OCI-LY3 (cell line): ENCODE measurements at regions not wholly inside any gene's neighbourhood (a gene's known extent, or its start where the extent isn't known, plus 50 kb on each side); places are given as distances from the start of the nearest gene placed in this dataset.

Experiments
- H2AFZ ChIP-seq: fragments of 200-600, 300-600 bp; shearing (Covaris generic); 2 replicates; pipeline ENCODE4 v1.6.0; 2014; ENCODE audit warnings: antibody characterized with exemption, low read depth, low read length
- H3K27ac ChIP-seq: fragments of 200-600, 300-600 bp; sonication (generic); 2 replicates; pipeline ENCODE4 v1.5.1; 2014; ENCODE audit warnings: mild to moderate bottlenecking, low read length, moderate library complexity, mixed read lengths
- H3K27me3 ChIP-seq: fragments of 200-600, 300-600 bp; sonication (generic); 2 replicates; pipeline ENCODE4 v1.6.1; 2014; ENCODE audit warnings: low read depth, low read length, mixed read lengths
- H3K36me3 ChIP-seq: fragments of 200-600, 300-600 bp; sonication (generic); replicated peaks from 2 replicates; pipeline ENCODE3; 2014; ENCODE audit warnings: low read depth, low read length, mixed read lengths
- H3K4me1 ChIP-seq: fragments of 300-600, 200-600 bp; sonication (generic); 2 replicates; pipeline ENCODE4 v1.6.1; 2014; ENCODE audit warnings: low read length, mixed read lengths
- H3K4me2 ChIP-seq: fragments of 200-600, 300-600 bp; sonication (generic); 2 replicates; pipeline ENCODE4 v1.6.1; 2014; ENCODE audit warnings: low read length, mixed read lengths
- H3K4me3 ChIP-seq: fragments of 300-600, 200-600 bp; sonication (generic); 2 replicates; pipeline ENCODE4 v1.5.1; 2014; ENCODE audit warnings: antibody characterized with exemption, mild to moderate bottlenecking, low read length, moderate library complexity
- H3K79me2 ChIP-seq: fragments of 300-600, 200-600 bp; shearing (Covaris generic); 2 replicates; pipeline ENCODE4 v1.6.1; 2014; ENCODE audit warnings: mild to moderate bottlenecking, low read length, mixed read lengths
- H3K9ac ChIP-seq: fragments of 300-600, 200-600 bp; shearing (Covaris generic); 2 replicates; pipeline ENCODE4 v1.6.0; 2014; ENCODE audit warnings: mild to moderate bottlenecking, low read length, moderate library complexity
- H3K9me3 ChIP-seq: fragments of 200-600, 300-600 bp; shearing (Covaris generic); 2 replicates; pipeline ENCODE4 v1.6.1; 2014; ENCODE audit warnings: low read length, mixed read lengths; ENCODE audit not compliant: insufficient read depth
- H4K20me1 ChIP-seq: fragments of 200-600, 300-600 bp; sonication (generic); 2 replicates; pipeline ENCODE4 v1.6.1; 2016; ENCODE audit warnings: low read length, mixed read lengths; ENCODE audit not compliant: insufficient read depth
- CTCF ChIP-seq: fragments of 200-600, 300-600 bp; sonication (generic); IDR thresholded peaks from 2 replicates; pipeline ENCODE4 v1.5.1; 2014; ENCODE audit warnings: antibody characterized with exemption, low read length, low read depth
- EZH2phosphoT487 ChIP-seq: fragments of 200-600 bp; shearing (Covaris generic); IDR thresholded peaks from 2 replicates; pipeline ENCODE4 v1.6.1; 2018; ENCODE audit warnings: antibody characterized with exemption, mixed run types, low read depth

- Histone ChIP-seq H3K4me3 (no peak overlapping the region), H3K36me3 (no peaks in the 10 kb centered on the region), H3K27ac (no peak overlapping the region), H3K4me1 (no peaks in the 10 kb centered on the region), H3K27me3 (no peaks in the 10 kb centered on the region), H3K79me2 (no peaks in the 10 kb centered on the region), H3K9me3 (no peaks in the 10 kb centered on the region), H3K9ac (no peak overlapping the region), H3K4me2 (no peak overlapping the region), H4K20me1 (no peaks in the 10 kb centered on the region), H2AFZ (no peak overlapping the region)
- TF ChIP-seq EZH2phosphoT487 (no peak), CTCF (no peak)
Observed at GRCh38 chr7:46885167-46885566, 696.7 kb downstream of the TNS3 start.

DNA sequence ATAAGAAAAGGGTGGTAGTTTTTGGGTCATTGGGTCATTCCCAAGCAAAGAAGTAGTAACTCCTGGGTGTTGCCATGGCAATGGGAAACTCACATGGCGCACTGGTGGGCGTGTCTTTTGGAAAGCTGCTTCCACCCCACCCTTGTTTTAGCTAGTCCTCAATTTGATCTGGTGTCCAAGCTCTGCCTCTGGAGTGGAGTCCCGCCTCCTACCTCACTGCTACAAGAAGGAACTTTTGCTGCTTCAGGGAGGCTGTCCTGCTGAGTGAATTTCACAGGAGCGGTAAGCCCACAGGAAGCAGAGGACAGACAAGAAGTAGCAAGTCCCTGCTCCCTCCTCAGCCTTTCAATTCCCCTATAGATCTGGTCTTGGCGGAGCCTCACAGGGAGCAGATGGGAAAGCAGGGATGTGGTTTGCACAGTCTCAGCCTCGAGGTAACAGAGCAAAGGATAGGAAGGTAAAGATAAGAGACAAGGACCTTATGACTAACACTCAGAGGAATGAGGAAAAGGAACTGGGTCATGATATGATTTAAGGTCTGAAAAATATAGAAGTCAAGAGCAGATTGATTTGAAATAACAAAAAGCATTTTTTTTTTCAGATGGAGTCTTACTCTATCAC, 700.3 kb downstream of the TNS3 start:
- no peaks in the 10 kb centered on the region for H3K4me1 ChIP-seq
- H2AFZ ChIP-seq, result no peak overlapping the region
- no peak overlapping the region for H3K27ac ChIP-seq
- no peaks in the 10 kb centered on the region for H4K20me1 ChIP-seq
- H3K79me2 ChIP-seq, result no peaks in the 10 kb centered on the region
- H3K9ac ChIP-seq, result no peak overlapping the region
- H3K9me3 ChIP-seq, result no peaks in the 10 kb centered on the region
- TF ChIP-seq CTCF, result no peak
- no peak for TF ChIP-seq EZH2phosphoT487
- no peaks in the 10 kb centered on the region for H3K36me3 ChIP-seq
- H3K4me2 ChIP-seq, result no peak overlapping the region
- no peaks in the 10 kb centered on the region for H3K27me3 ChIP-seq
- no peak overlapping the region for H3K4me3 ChIP-seq

GRCh38 chr7:46880508-46881196, 701.3 kb downstream of the TNS3 start:
- no peak overlapping the region for H3K9ac ChIP-seq
- H3K4me1 ChIP-seq, result no peaks in the 10 kb centered on the region
- H2AFZ ChIP-seq, result no peak overlapping the region
- no peaks in the 10 kb centered on the region for H4K20me1 ChIP-seq
- no peaks in the 10 kb centered on the region for H3K9me3 ChIP-seq
- TF ChIP-seq EZH2phosphoT487 (no peak), CTCF (no peak)
- H3K4me2 ChIP-seq, result no peak overlapping the region
- no peak overlapping the region for H3K27ac ChIP-seq
- H3K79me2 ChIP-seq, result no peaks in the 10 kb centered on the region
- H3K4me3 ChIP-seq, result no peak overlapping the region
- H3K27me3 ChIP-seq, result no peaks in the 10 kb centered on the region
- no peaks in the 10 kb centered on the region for H3K36me3 ChIP-seq

DNA sequence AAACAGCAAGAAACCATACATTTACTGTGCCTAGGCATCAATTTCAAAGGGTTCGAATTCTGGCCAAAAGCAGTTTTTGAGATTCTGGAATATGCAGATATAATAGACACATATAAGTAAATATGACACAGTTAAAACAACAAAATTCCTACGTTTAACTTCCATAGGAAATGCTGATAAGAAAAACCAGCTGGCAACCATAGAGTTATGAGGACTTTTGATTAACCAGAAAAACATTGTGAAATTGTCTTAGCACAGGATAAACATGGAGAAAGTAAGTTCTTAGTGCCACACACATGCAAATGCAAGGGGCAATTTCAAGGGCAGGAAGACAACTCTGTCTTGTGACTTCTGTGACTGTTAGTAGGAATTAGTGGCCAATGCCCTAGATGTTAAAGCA, 702.1 kb downstream of the TNS3 start:
- no peak overlapping the region for H3K4me2 ChIP-seq
- no peaks in the 10 kb centered on the region for H3K79me2 ChIP-seq
- H2AFZ ChIP-seq, result no peak overlapping the region
- no peak overlapping the region for H3K4me3 ChIP-seq
- H3K4me1 ChIP-seq, result no peaks in the 10 kb centered on the region
- no peaks in the 10 kb centered on the region for H3K36me3 ChIP-seq
- no peak overlapping the region for H3K9ac ChIP-seq
- H3K27me3 ChIP-seq, result no peaks in the 10 kb centered on the region
- H3K27ac ChIP-seq, result no peak overlapping the region
- H4K20me1 ChIP-seq, result no peaks in the 10 kb centered on the region
- H3K9me3 ChIP-seq, result no peaks in the 10 kb centered on the region
- TF ChIP-seq EZH2phosphoT487 (no peak), CTCF (no peak)
